H9 (cell line): ENCODE measurements at regions not wholly inside any gene's neighbourhood (a gene's known extent, or its start where the extent isn't known, plus 50 kb on each side); places are given as distances from the start of the nearest gene placed in this dataset.

ENCODE experiments used
- DNase-seq: peaks from one replicate; pipeline ENCODE4 v3.0.0-alpha.2; 2017
- H2AFZ ChIP-seq: one replicate; pipeline ENCODE4 v1.6.1; 2013; ENCODE audit warnings: mild to moderate bottlenecking, low read length, control low read depth, moderate library complexity
- H2AK5ac ChIP-seq: 2 replicates; pipeline ENCODE4 v1.6.1; 2013; ENCODE audit warnings: low read length, control low read depth, mixed read lengths; ENCODE audit not compliant: insufficient read length
- H2BK120ac ChIP-seq: one replicate; pipeline ENCODE4 v1.6.1; 2013; ENCODE audit warnings: low read depth, mild to moderate bottlenecking, low read length, control low read depth, inconsistent platforms; ENCODE audit not compliant: poor library complexity, severe bottlenecking
- H2BK12ac ChIP-seq: 2 replicates; pipeline ENCODE4 v1.6.1; 2013; ENCODE audit warnings: low read length, control low read depth, mixed read lengths, low read depth; ENCODE audit not compliant: insufficient read length
- H2BK15ac ChIP-seq: 2 replicates; pipeline ENCODE4 v1.6.1; 2013; ENCODE audit warnings: low read depth, low read length, control low read depth
- H2BK20ac ChIP-seq: one replicate; pipeline ENCODE4 v1.6.1; 2013; ENCODE audit warnings: low read depth, mild to moderate bottlenecking, low read length, control low read depth, inconsistent platforms; ENCODE audit not compliant: poor library complexity, severe bottlenecking
- H2BK5ac ChIP-seq: 2 replicates; pipeline ENCODE4 v1.6.1; 2013; ENCODE audit warnings: low read length, control low read depth, mixed read lengths; ENCODE audit not compliant: insufficient read length
- H3K14ac ChIP-seq: 2 replicates; pipeline ENCODE4 v1.6.1; 2013; ENCODE audit warnings: low read length, control low read depth; ENCODE audit not compliant: insufficient read depth
- H3K18ac ChIP-seq: 2 replicates; pipeline ENCODE4 v1.6.1; 2013; ENCODE audit warnings: low read depth, mild to moderate bottlenecking, mixed read lengths, low read length, control low read depth; ENCODE audit not compliant: insufficient read length
- H3K23ac ChIP-seq: 2 replicates; pipeline ENCODE4 v1.6.1; 2013; ENCODE audit warnings: low read length, control low read depth, mixed read lengths, low read depth; ENCODE audit not compliant: insufficient read length
- H3K23me2 ChIP-seq: 2 replicates; pipeline ENCODE4 v1.6.1; 2013; ENCODE audit warnings: low read depth, mild to moderate bottlenecking, mixed read lengths, low read length, control low read depth; ENCODE audit not compliant: insufficient read length, poor library complexity, severe bottlenecking
- H3K27ac ChIP-seq: 2 replicates; pipeline ENCODE4 v1.5.1; 2013; ENCODE audit warnings: low read length, control low read depth, mixed read lengths, low read depth; ENCODE audit not compliant: insufficient read length
- H3K27me3 ChIP-seq: 2 replicates; pipeline ENCODE4 v1.6.1; 2013; ENCODE audit warnings: low read length, control low read depth, inconsistent platforms; ENCODE audit not compliant: insufficient read depth
- H3K4ac ChIP-seq: 2 replicates; pipeline ENCODE4 v1.6.1; 2013; ENCODE audit warnings: low read depth, mild to moderate bottlenecking, control low read depth, inconsistent platforms, low read length, moderate library complexity
- H3K4me1 ChIP-seq: 2 replicates; pipeline ENCODE4 v1.6.1; 2013; ENCODE audit warnings: low read length, control low read depth, inconsistent platforms; ENCODE audit not compliant: insufficient read depth
- H3K4me2 ChIP-seq: 2 replicates; pipeline ENCODE4 v1.6.1; 2013; ENCODE audit warnings: low read length, control low read depth, mixed read lengths; ENCODE audit not compliant: insufficient read length, insufficient read depth
- H3K56ac ChIP-seq: 2 replicates; pipeline ENCODE4 v1.6.1; 2013; ENCODE audit warnings: low read depth, mild to moderate bottlenecking, mixed read lengths, low read length, control low read depth; ENCODE audit not compliant: insufficient read length
- H3K79me1 ChIP-seq: 2 replicates; pipeline ENCODE4 v1.6.1; 2013; ENCODE audit warnings: low read depth, mild to moderate bottlenecking, moderate library complexity, low read length, control low read depth, inconsistent platforms; ENCODE audit not compliant: insufficient read depth, poor library complexity, severe bottlenecking
- H3K79me2 ChIP-seq: 2 replicates; pipeline ENCODE4 v1.6.1; 2013; ENCODE audit warnings: low read length, control low read depth, inconsistent platforms; ENCODE audit not compliant: insufficient read depth
- H3K9ac ChIP-seq: 2 replicates; pipeline ENCODE4 v1.6.1; 2013; ENCODE audit warnings: low read length, control low read depth, mixed read lengths; ENCODE audit not compliant: insufficient read length; ENCODE audit errors: extremely low read depth
- H3K9me3 ChIP-seq: one replicate; pipeline ENCODE4 v1.6.1; 2013; ENCODE audit warnings: low read depth, low read length, inconsistent platforms; ENCODE audit not compliant: control insufficient read depth
- H3T11ph ChIP-seq: one replicate; pipeline ENCODE4 v1.6.1; 2013; ENCODE audit warnings: mild to moderate bottlenecking, low read length, control low read depth, inconsistent platforms
- H4K20me1 ChIP-seq: one replicate; pipeline ENCODE4 v1.6.1; 2013; ENCODE audit not compliant: control insufficient read depth, insufficient read length, insufficient read depth
- H4K5ac ChIP-seq: 2 replicates; pipeline ENCODE4 v1.6.1; 2013; ENCODE audit warnings: low read depth, mild to moderate bottlenecking, mixed read lengths, low read length, control low read depth; ENCODE audit not compliant: insufficient read length
- H4K8ac ChIP-seq: replicated peaks from 2 replicates; pipeline ENCODE4 v1.6.1; 2013; ENCODE audit warnings: low read length, control low read depth, mixed read lengths, low read depth; ENCODE audit not compliant: insufficient read length
- H4K91ac ChIP-seq: 2 replicates; pipeline ENCODE4 v1.6.1; 2013; ENCODE audit warnings: low read depth, mild to moderate bottlenecking, moderate library complexity, mixed read lengths, low read length, control low read depth; ENCODE audit not compliant: insufficient read length
- H3K27ac Mint-ChIP-seq, 3 experiments: 2 replicates in 2 of 3; 3 replicates in 1 of 3; pipeline ENCODE4 v1.8.0; 2020 to 2021; ENCODE audit warnings: mixed read lengths in 3 of 3, mild to moderate bottlenecking in 1 of 3, moderate library complexity in 1 of 3
- H3K27me3 Mint-ChIP-seq: 2 replicates; pipeline ENCODE4 v1.8.0; 2021; ENCODE audit warnings: low read depth, mild to moderate bottlenecking, moderate library complexity, mixed read lengths
- H3K36me3 Mint-ChIP-seq, 3 experiments: 2 replicates in 2 of 3; 3 replicates in 1 of 3; pipeline ENCODE4 v1.8.0; 2020 to 2021; ENCODE audit warnings: low read depth in 3 of 3, mixed read lengths in 3 of 3; ENCODE audit not compliant: insufficient read depth in 1 of 3
- H3K4me1 Mint-ChIP-seq, 2 experiments: 2 replicates each; pipeline ENCODE4 v1.8.0; 2020; ENCODE audit warnings: mixed read lengths in 2 of 2
- H3K4me3 Mint-ChIP-seq, 2 experiments: 2 replicates in 1 of 2; 3 replicates in 1 of 2; pipeline ENCODE4 v1.8.0; 2020 to 2021; ENCODE audit warnings: mild to moderate bottlenecking in 2 of 2, mixed read lengths in 2 of 2, moderate library complexity in 1 of 2
- H3K9me3 Mint-ChIP-seq, 2 experiments: 2 replicates in 1 of 2; 3 replicates in 1 of 2; pipeline ENCODE4 v1.8.0; 2020; ENCODE audit warnings: mild to moderate bottlenecking in 2 of 2, mixed read lengths in 2 of 2, moderate library complexity in 1 of 2
- CTCF ChIP-seq: fragments of 200-600 bp; sonication (generic); conservative IDR thresholded peaks from 3 replicates; pipeline ENCODE4 v1.8.0; 2021; ENCODE audit warnings: antibody characterized with exemption, mild to moderate bottlenecking
- WGBS: extraction: QIAGEN DNeasy Blood & Tissue Kit; methylation state at CpG from one replicate; pipeline ENCODE4 v1.1.7; 2013; ENCODE audit warnings: missing lambda C conversion rate, low lambda C conversion rate, mixed read lengths; ENCODE audit not compliant: insufficient read length; ENCODE audit errors: extremely low coverage; 5-methylcytosine and 5-hydroxymethylcytosine counted together

DNA sequence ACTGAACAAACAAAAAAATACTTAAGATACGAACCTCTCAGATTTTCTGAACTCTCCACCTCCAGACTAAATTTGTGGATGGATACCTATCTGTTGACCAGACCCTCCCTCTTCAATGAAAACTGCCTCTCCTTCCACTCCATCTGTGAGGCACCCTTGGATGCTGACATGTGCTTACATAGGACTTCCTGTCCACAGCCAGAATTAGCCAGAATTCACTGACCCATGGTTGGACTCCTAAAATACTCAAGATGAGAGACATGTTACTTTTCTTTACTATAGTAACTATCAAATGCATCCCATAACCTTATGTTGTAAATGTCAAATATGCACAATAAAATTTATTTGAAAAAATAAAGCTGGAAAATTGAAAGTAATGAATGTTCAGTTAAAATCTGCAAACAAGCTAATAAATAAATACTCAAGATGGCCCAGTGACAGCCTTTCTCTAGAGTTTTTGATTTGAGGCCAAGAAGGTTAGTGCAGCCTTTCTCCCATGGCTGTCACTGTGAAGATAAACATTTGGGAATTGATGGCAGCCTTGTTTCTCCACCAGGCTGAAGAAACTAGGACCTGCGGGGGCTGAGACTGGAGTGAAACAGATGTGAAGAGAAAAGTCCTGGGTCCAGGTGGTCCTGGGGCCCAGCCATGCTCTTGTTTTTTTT lies 287.0 kb downstream of the ZEB1 start:
- Histone ChIP-seq H4K8ac (no peak overlapping the region), H2BK120ac (no peak overlapping the region), H3K23me2 (no peaks in the 10 kb centered on the region), H2AFZ (no peak overlapping the region), H3K27ac (no peak overlapping the region), H3K9ac (no peak overlapping the region), H3K14ac (no peak overlapping the region), H2BK5ac (no peak overlapping the region), H2BK20ac (no peak overlapping the region), H4K20me1 (no peaks in the 10 kb centered on the region), H3K23ac (no peak overlapping the region), H3K4ac (no peak overlapping the region), H3K4me1 (no peaks in the 10 kb centered on the region), H3K4me2 (no peak overlapping the region), H3K56ac (no peak overlapping the region), H3K27me3 (no peaks in the 10 kb centered on the region), H3K79me2 (no peaks in the 10 kb centered on the region), H3K9me3 (no peaks in the 10 kb centered on the region), H2AK5ac (no peak overlapping the region), H3T11ph (no peak overlapping the region), H3K79me1 (no peaks in the 10 kb centered on the region), H4K5ac (no peak overlapping the region), H4K91ac (no peak overlapping the region), H2BK15ac (no peak overlapping the region), H3K18ac (no peak overlapping the region), H2BK12ac (no peak overlapping the region)
- no CpG with 5 or more reads among the region's 2 CpGs for WGBS
- Mint-ChIP-seq H3K36me3 (peaks cover 0 to 2% (median 0%) of the 10 kb centered on the region in 3 experiments; a peak in 1 of 7 replicates), H3K27me3 (peaks cover 7% of the 10 kb centered on the region), H3K4me3 (no peak overlapping the region), H3K9me3 (no peaks in the 10 kb centered on the region), H3K4me1 (peaks cover 7 to 10% of the 10 kb centered on the region in 2 experiments), H3K27ac (no peak overlapping the region)
- DNase-seq = no peak
- TF ChIP-seq CTCF = no peak
